ENCODE measurements at regions not wholly inside any gene's neighbourhood (a gene's known extent, or its start where the extent isn't known, plus 50 kb on each side); places are given as distances from the start of the nearest gene placed in this dataset.

GRCh38 chr5:8473016-8473415, 604.1 kb downstream of the MTRR start:
- TF ChIP-seq ZNF704 (CRISPR knock-in tag; IDR thresholded peaks at IDR 0.05; ENCODE audit: borderline replicate concordance) (no peak), ZNF121 (CRISPR knock-in tag; IDR thresholded peaks at IDR 0.05) (no peak), ETV5 (CRISPR knock-in tag; IDR thresholded peaks at IDR 0.05; ENCODE audit: borderline replicate concordance) (no peak), TARDBP (CRISPR knock-in tag; IDR thresholded peaks at IDR 0.05) (no peak), KLF12 (CRISPR knock-in tag; IDR thresholded peaks at IDR 0.05; ENCODE audit: borderline replicate concordance) (no peak), NBN (conservative IDR thresholded peaks at IDR 0.05) (no peak), HMGXB4 (CRISPR knock-in tag; IDR thresholded peaks at IDR 0.05; ENCODE audit: borderline replicate concordance in 1 of 2, low read depth in 1 of 2) (no peak), TOE1 (CRISPR knock-in tag; IDR thresholded peaks at IDR 0.05) (no peak), HDAC2 (CRISPR knock-in tag; IDR thresholded peaks at IDR 0.05) (no peak)
- TF ChIP-seq, protein P1, sequence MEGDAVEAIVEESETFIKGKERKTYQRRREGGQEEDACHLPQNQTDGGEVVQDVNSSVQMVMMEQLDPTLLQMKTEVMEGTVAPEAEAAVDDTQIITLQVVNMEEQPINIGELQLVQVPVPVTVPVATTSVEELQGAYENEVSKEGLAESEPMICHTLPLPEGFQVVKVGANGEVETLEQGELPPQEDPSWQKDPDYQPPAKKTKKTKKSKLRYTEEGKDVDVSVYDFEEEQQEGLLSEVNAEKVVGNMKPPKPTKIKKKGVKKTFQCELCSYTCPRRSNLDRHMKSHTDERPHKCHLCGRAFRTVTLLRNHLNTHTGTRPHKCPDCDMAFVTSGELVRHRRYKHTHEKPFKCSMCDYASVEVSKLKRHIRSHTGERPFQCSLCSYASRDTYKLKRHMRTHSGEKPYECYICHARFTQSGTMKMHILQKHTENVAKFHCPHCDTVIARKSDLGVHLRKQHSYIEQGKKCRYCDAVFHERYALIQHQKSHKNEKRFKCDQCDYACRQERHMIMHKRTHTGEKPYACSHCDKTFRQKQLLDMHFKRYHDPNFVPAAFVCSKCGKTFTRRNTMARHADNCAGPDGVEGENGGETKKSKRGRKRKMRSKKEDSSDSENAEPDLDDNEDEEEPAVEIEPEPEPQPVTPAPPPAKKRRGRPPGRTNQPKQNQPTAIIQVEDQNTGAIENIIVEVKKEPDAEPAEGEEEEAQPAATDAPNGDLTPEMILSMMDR (CRISPR knock-in tag; IDR thresholded peaks at IDR 0.05) = no peak
- TF ChIP-seq, protein P2, sequence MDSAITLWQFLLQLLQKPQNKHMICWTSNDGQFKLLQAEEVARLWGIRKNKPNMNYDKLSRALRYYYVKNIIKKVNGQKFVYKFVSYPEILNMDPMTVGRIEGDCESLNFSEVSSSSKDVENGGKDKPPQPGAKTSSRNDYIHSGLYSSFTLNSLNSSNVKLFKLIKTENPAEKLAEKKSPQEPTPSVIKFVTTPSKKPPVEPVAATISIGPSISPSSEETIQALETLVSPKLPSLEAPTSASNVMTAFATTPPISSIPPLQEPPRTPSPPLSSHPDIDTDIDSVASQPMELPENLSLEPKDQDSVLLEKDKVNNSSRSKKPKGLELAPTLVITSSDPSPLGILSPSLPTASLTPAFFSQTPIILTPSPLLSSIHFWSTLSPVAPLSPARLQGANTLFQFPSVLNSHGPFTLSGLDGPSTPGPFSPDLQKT (CRISPR knock-in tag; IDR thresholded peaks at IDR 0.05; ENCODE audit: borderline replicate concordance) = no peak
- TF ChIP-seq, protein P3, sequence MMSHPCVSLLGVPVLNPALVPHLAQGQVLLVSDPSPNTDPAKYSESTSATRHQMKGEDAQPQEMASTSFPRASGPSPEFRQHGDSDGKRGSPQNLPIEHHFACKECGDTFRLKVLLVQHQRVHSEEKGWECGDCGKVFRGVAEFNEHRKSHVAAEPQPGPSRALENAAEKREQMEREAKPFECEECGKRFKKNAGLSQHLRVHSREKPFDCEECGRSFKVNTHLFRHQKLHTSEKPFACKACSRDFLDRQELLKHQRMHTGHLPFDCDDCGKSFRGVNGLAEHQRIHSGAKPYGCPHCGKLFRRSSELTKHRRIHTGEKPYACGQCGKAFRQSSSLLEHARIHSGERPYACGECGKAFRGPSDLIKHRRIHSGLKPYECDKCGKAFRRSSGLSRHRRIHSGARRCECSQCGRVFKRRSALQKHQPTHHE (CRISPR knock-in tag; IDR thresholded peaks at IDR 0.05; ENCODE audit: borderline replicate concordance) = no peak
- TF ChIP-seq, protein P4, sequence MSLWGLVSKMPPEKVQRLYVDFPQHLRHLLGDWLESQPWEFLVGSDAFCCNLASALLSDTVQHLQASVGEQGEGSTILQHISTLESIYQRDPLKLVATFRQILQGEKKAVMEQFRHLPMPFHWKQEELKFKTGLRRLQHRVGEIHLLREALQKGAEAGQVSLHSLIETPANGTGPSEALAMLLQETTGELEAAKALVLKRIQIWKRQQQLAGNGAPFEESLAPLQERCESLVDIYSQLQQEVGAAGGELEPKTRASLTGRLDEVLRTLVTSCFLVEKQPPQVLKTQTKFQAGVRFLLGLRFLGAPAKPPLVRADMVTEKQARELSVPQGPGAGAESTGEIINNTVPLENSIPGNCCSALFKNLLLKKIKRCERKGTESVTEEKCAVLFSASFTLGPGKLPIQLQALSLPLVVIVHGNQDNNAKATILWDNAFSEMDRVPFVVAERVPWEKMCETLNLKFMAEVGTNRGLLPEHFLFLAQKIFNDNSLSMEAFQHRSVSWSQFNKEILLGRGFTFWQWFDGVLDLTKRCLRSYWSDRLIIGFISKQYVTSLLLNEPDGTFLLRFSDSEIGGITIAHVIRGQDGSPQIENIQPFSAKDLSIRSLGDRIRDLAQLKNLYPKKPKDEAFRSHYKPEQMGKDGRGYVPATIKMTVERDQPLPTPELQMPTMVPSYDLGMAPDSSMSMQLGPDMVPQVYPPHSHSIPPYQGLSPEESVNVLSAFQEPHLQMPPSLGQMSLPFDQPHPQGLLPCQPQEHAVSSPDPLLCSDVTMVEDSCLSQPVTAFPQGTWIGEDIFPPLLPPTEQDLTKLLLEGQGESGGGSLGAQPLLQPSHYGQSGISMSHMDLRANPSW (CRISPR knock-in tag; IDR thresholded peaks at IDR 0.05; ENCODE audit: borderline replicate concordance) = no peak
